ENCODE measurements at regions not wholly inside any gene's neighbourhood (a gene's known extent, or its start where the extent isn't known, plus 50 kb on each side); places are given as distances from the start of the nearest gene placed in this dataset.

- TF ChIP-seq JUN (CRISPR knock-in tag; IDR thresholded peaks at IDR 0.05) (no peak), PRDM15 (CRISPR knock-in tag; IDR thresholded peaks at IDR 0.05) (no peak), NR3C1 (CRISPR knock-in tag; conservative IDR thresholded peaks at IDR 0.05; ENCODE audit: low read depth) (no peak), CTCF (IDR thresholded peaks at IDR 0.05) (no peak), TCF7 (CRISPR knock-in tag; IDR thresholded peaks at IDR 0.05; ENCODE audit: low read depth) (no peak), SP1 (CRISPR knock-in tag; conservative IDR thresholded peaks at IDR 0.05) (no peak), USF2 (CRISPR knock-in tag; IDR thresholded peaks at IDR 0.05) (no peak), ZNF219 (CRISPR knock-in tag; IDR thresholded peaks at IDR 0.05; ENCODE audit: borderline replicate concordance) (no peak), HMGXB4 (CRISPR knock-in tag; IDR thresholded peaks at IDR 0.05) (no peak), CREB1 (CRISPR knock-in tag; IDR thresholded peaks at IDR 0.05) (no peak), ATF3 (CRISPR knock-in tag; conservative IDR thresholded peaks at IDR 0.05) (no peak), ZNF121 (CRISPR knock-in tag; IDR thresholded peaks at IDR 0.05) (no peak)
Measured at GRCh38 chr16:65660390-65660789, 538.5 kb upstream of the CDH11 start.

Measured in WTC11 (cell line).